GM10266 (cell line): ENCODE measurements at regions not wholly inside any gene's neighbourhood (a gene's known extent, or its start where the extent isn't known, plus 50 kb on each side); places are given as distances from the start of the nearest gene placed in this dataset.

ENCODE experiments used
- DNase-seq: peaks from one replicate; pipeline ENCODE4 v3.0.0; 2012; ENCODE audit errors: extremely low spot score
- TF ChIP-seq, protein P1 (sequence below): IDR thresholded peaks from 2 replicates; pipeline ENCODE4 v1.5.1; 2012; ENCODE audit warnings: mild to moderate bottlenecking, low read depth; ENCODE audit not compliant: control insufficient read depth, insufficient read depth; ENCODE audit errors: missing control alignments

GRCh38 chr11:113568566-113568965 lies 93.4 kb upstream of the DRD2 start:
- TF ChIP-seq, protein P1, sequence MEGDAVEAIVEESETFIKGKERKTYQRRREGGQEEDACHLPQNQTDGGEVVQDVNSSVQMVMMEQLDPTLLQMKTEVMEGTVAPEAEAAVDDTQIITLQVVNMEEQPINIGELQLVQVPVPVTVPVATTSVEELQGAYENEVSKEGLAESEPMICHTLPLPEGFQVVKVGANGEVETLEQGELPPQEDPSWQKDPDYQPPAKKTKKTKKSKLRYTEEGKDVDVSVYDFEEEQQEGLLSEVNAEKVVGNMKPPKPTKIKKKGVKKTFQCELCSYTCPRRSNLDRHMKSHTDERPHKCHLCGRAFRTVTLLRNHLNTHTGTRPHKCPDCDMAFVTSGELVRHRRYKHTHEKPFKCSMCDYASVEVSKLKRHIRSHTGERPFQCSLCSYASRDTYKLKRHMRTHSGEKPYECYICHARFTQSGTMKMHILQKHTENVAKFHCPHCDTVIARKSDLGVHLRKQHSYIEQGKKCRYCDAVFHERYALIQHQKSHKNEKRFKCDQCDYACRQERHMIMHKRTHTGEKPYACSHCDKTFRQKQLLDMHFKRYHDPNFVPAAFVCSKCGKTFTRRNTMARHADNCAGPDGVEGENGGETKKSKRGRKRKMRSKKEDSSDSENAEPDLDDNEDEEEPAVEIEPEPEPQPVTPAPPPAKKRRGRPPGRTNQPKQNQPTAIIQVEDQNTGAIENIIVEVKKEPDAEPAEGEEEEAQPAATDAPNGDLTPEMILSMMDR = no peak
- DNase-seq = no peak

- TF ChIP-seq, protein P1 = no peak
- no peak for DNase-seq
Observed at GRCh38 chr11:113567867-113568544, 92.8 kb upstream of the DRD2 start.

GRCh38 chr11:113567097-113567496 lies 91.9 kb upstream of the DRD2 start:
- no peak for DNase-seq
- TF ChIP-seq, protein P1 = no peak

DNA sequence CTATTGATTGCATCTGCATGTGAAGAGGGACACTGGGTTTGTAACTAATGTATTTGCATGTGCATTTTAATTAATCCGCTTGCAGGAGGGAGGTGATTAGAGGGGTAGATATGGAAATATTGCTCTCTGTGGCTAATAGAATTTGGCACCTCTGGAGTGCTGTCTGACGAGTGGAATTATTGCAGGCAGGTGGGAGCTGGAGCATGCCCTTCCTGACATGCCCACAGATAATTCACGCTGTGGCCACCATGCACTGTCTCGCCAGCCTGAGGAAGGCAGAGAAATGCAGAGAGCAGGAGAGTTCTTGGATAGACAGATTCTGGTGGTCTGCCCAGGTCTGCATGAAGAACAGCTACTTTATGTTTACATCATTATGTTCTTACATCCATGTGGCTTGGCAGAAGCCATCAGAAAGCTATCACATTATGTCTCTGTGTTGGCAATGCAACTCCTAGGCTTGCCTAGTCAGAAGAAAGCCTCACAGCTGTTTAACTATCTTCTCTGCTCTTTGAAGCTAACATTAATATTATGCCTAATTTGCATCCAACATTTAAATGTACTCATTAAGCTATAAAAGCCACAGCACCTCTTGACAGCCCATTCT lies 89.4 kb upstream of the DRD2 start:
- DNase-seq = no peak

DNA sequence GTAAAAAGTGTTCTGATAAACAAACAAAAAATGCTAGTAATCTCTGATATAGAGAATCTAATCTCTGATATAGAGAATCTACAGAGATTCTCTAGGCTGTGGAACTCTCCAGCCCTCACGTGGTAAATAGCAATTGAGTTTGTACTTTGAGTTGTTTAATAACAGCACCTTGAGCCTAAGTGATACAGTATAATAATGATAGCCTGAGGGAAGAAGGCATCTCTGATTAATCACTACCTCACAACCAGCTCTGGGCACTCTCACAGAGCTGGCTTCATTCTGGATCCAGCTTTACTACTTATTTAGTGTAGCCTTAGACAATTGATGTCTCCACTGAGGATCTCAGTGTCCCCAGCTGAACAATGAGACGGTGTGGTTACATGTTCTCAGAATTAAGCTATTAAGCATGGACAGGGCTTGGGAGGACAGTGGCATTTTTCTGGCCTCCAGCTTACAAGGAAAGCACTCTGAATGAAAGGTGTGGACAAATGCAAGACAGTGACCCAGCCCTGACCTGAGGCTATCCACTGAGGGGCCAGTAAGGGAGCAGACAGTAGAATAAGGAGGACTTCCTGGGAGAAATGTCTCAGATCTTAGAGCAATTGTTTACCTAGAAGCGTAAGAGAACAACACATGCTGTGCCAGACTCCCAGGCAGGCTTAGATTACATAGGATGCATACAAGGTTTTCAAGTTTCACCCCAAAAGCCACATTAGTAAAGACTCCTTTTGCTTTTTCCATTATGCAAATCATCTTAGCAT lies 88.7 kb upstream of the DRD2 start:
- no peak for DNase-seq
- TF ChIP-seq, protein P1 = no peak

More for the DNA sequence above, 89.4 kb upstream of the DRD2 start:
- TF ChIP-seq, protein P1 = no peak

DNA sequence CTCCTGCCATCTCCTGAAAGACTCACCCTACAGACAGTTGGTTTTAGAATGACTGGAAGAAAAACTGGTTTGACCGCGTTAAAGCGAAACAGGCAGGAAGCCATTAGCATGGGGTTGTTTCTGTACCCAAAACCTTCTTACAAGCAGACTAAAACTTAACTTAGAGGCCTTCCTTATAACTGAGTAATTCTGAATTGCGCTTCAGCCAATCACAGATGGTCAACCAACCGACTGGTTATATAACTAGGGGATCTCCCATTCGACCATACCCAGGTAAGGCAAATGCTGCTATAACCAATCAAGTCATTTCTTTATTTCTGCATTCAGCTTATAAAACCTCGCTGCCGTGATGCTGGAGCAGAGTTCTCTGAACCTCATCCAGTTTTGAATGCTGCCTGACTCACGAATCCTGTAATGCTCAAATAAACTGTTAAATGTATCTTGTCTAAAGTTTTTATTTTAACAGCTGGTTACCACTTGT lies 87.8 kb upstream of the DRD2 start:
- TF ChIP-seq, protein P1 = no peak
- DNase-seq = no peak
